GM20000 (cell line): ENCODE measurements at regions not wholly inside any gene's neighbourhood (a gene's known extent, or its start where the extent isn't known, plus 50 kb on each side); places are given as distances from the start of the nearest gene placed in this dataset.

Experiments
- DNase-seq: peaks from one replicate; pipeline ENCODE4 v3.0.0; 2012; ENCODE audit warnings: low spot score
- CTCF ChIP-seq: IDR thresholded peaks from 2 replicates; pipeline ENCODE4 v1.5.1; 2012; ENCODE audit warnings: mild to moderate bottlenecking, control low read depth; ENCODE audit errors: extremely low read depth, missing control alignments

GRCh38 chr11:81388326-81388725 lies 1345.3 kb downstream of the FAM181B start:
- DNase-seq = no peak
- no peak for TF ChIP-seq CTCF

GRCh38 chr11:81380395-81380794 lies 1353.3 kb downstream of the FAM181B start:
- TF ChIP-seq CTCF = no peak
- DNase-seq = no peak

GRCh38 chr11:81377418-81377817 lies 1356.2 kb downstream of the FAM181B start:
- no peak for DNase-seq
- TF ChIP-seq CTCF = no peak

GRCh38 chr11:81373986-81374385 lies 1359.7 kb downstream of the FAM181B start:
- DNase-seq = no peak

GRCh38 chr11:81368192-81368591 lies 1365.5 kb downstream of the FAM181B start:
- TF ChIP-seq CTCF = no peak
- DNase-seq = no peak

More at GRCh38 chr11:81373986-81374385, 1359.7 kb downstream of the FAM181B start:
- no peak for TF ChIP-seq CTCF

GRCh38 chr11:81365496-81365895 lies 1368.2 kb downstream of the FAM181B start:
- TF ChIP-seq CTCF = no peak

GRCh38 chr11:81359476-81359875 lies 1374.2 kb downstream of the FAM181B start:
- DNase-seq = no peak
- no peak for TF ChIP-seq CTCF

More at GRCh38 chr11:81365496-81365895, 1368.2 kb downstream of the FAM181B start:
- DNase-seq = no peak
